Choroid plexus epithelial cell (primary cell): ENCODE measurements at regions not wholly inside any gene's neighbourhood (a gene's known extent, or its start where the extent isn't known, plus 50 kb on each side); places are given as distances from the start of the nearest gene placed in this dataset.

ENCODE experiments used
- DNase-seq: peaks from one replicate; pipeline ENCODE4 v3.0.0-alpha.2; 2010; ENCODE audit warnings: low read depth
- H3K4me3 ChIP-seq: 2 replicates; pipeline ENCODE4 v1.5.1; 2011; ENCODE audit warnings: low read depth, mild to moderate bottlenecking, control low read depth, low read length, moderate library complexity
- CTCF ChIP-seq: conservative IDR thresholded peaks from 2 replicates; pipeline ENCODE4 v1.5.1; 2011; ENCODE audit warnings: low read depth, mild to moderate bottlenecking, control low read depth, inconsistent platforms, low read length, moderate library complexity

- no peak for DNase-seq
- no peak for TF ChIP-seq CTCF
- H3K4me3 ChIP-seq = no peak overlapping the region
These were observed 286.3 kb upstream of the AGA start for GRCh38 chr4:177728361-177729152.

DNA sequence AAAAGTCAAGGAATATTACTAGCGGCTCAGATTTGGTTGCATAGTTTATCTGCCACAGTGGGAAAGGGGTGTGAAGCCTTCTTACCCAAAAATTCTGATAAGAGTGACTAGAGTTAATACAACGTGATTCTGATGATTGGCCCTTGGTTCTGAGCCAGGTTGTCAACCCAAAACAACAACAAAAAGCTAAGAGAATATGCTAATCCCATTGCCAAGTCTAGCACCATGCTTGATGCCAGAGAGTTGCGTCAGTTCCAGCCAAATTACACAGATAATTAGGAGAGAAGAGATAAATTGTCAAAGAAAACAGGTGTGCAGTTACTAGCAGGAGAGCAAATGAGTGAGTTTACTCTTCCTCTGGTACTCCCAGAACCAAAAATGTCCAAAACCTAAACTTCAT, 287.4 kb upstream of the AGA start:
- no peak for TF ChIP-seq CTCF
- DNase-seq = no peak
- H3K4me3 ChIP-seq = no peak overlapping the region

- DNase-seq = no peak
- H3K4me3 ChIP-seq = no peak overlapping the region
- no peak for TF ChIP-seq CTCF
These were observed 295.2 kb upstream of the AGA start for GRCh38 chr4:177737387-177737940.

DNA sequence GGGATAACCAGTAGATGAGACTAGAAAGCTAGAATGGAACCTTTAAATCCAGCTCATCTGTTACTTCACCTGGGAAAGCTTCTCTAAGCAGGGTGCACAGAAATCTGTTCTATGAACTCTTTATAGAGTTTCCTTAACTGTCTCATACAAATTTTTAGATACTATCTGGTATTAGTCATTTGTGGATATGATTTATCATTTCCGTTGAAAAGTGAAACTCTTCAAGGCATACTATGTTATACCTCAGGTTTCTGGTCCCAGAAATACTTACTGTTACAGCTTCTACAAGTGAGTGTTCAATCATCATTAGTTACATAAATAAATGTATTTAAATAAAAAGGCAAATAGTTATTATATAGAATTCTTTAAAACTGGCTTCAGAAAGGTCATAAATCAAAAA, 298.3 kb upstream of the AGA start:
- no peak for DNase-seq
- H3K4me3 ChIP-seq = no peak overlapping the region
- no peak for TF ChIP-seq CTCF

- H3K4me3 ChIP-seq = no peak overlapping the region
- no peak for TF ChIP-seq CTCF
- DNase-seq = no peak
These were observed 317.5 kb upstream of the AGA start for GRCh38 chr4:177759729-177760128.

- H3K4me3 ChIP-seq = no peak overlapping the region
- DNase-seq = no peak
- no peak for TF ChIP-seq CTCF
These were observed 319.5 kb upstream of the AGA start for GRCh38 chr4:177761692-177762091.

DNA sequence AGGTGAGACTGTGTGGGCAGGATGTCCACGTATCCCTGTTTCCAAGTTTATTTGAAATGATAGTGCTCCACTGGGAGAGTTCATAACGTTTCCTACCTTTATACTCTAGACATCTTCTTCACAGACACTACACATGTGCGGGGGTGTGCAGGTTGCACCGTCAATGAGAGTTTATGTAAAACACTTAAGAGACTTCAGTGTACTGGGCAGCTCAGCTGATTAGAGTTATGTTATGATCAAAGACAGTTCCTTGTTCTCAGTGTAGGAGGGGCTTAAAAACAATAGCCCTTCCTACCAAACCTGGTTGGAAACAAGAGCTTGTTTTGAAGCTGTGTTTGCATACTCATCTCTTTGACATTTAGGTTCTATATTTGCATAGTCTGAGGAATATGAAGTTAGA, 326.9 kb upstream of the AGA start:
- H3K4me3 ChIP-seq = no peak overlapping the region
- DNase-seq = no peak
- TF ChIP-seq CTCF = no peak
